Stimulated activated memory B cell treated with anti-CD40 and anti-IgM and Interleukin-4, amounts not matched to agents 10 μg/mL and 1 μg/mL and 100 μg/mL, for 72 hours (primary cell): ENCODE measurements at regions not wholly inside any gene's neighbourhood (a gene's known extent, or its start where the extent isn't known, plus 50 kb on each side); places are given as distances from the start of the nearest gene placed in this dataset.

Source experiments
- ATAC-seq: fragments of 150-1000 bp; cut with Tn5 transposase; 2 replicates; pipeline ENCODE4 v1.10.0; 2021
- H3K27ac Mint-ChIP-seq: one replicate; pipeline ENCODE4 v1.8.0; 2022; ENCODE audit warnings: mild to moderate bottlenecking, mixed read lengths
- H3K27me3 Mint-ChIP-seq: one replicate; pipeline ENCODE4 v1.8.0; 2022; ENCODE audit warnings: mixed read lengths
- H3K36me3 Mint-ChIP-seq: one replicate; pipeline ENCODE4 v1.8.0; 2022; ENCODE audit warnings: mixed read lengths
- H3K4me1 Mint-ChIP-seq: one replicate; pipeline ENCODE4 v1.8.0; 2022; ENCODE audit warnings: mixed read lengths
- H3K4me3 Mint-ChIP-seq: one replicate; pipeline ENCODE4 v1.8.0; 2022; ENCODE audit warnings: mild to moderate bottlenecking, moderate library complexity, mixed read lengths
- H3K9me3 Mint-ChIP-seq: one replicate; pipeline ENCODE4 v1.8.0; 2022; ENCODE audit warnings: mixed read lengths

DNA sequence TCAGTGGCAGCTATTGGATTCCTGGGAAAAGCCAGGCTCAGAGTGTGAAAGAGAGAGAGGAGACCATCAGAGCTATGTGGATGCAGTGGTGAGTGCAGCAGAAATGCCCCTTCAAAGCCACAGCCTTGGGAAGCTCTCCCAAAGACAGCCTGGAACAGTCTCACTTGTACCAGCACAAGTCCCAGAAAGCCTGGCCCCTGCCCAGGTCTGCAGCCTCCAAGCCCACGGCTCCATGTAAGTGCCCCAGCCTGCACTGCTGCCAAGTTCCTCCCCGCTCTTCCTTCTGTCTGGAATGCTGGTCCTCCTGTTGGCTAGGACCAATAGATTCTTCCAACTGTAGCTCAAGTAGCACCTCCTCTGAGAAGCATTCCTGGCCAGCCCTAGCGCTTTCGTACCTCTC lies 539.7 kb downstream of the MIAT start:
- Mint-ChIP-seq H3K4me1 (no peaks in the 10 kb centered on the region), H3K4me3 (no peak overlapping the region), H3K27me3 (peaks cover 7% of the 10 kb centered on the region), H3K36me3 (no peaks in the 10 kb centered on the region), H3K27ac (no peak overlapping the region), H3K9me3 (peaks cover 7% of the 10 kb centered on the region)
- ATAC-seq = no peak

- no peak overlapping the region for H3K27ac Mint-ChIP-seq
- peaks cover 7% of the 10 kb centered on the region for H3K9me3 Mint-ChIP-seq
- H3K36me3 Mint-ChIP-seq = no peaks in the 10 kb centered on the region
- H3K4me1 Mint-ChIP-seq = no peaks in the 10 kb centered on the region
- peaks cover 7% of the 10 kb centered on the region for H3K27me3 Mint-ChIP-seq
- no peak for ATAC-seq
- no peak overlapping the region for H3K4me3 Mint-ChIP-seq
Measured at GRCh38 chr22:27197618-27198017, 540.2 kb downstream of the MIAT start.

DNA sequence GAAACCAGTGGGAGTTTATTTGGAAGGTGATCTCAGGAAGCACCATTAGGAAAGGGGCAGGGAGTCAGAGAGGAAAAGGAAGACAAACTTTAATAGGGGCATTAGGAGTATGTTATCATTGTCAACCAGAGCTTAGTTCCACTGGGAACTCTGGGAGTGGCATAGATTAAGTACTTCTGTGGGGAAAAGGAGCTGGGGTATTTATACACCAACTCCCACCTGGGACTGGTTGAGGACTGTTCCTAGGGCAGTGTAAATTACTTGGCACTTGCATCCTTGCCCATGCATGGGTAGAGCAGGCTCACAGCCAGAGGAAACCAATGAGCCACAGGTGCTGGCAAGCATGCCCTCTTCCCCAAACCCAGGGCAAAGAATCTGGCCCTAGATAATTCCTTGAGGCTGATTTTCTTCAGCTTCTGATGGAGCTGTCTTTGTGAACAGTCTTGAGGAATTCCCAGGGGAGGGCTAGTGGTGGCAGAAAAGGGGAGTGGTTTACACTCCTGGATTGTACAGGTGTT lies 541.2 kb downstream of the MIAT start:
- peaks cover 7% of the 10 kb centered on the region for H3K27me3 Mint-ChIP-seq
- no peaks in the 10 kb centered on the region for H3K4me1 Mint-ChIP-seq
- no peak for ATAC-seq
- peaks cover 7% of the 10 kb centered on the region for H3K9me3 Mint-ChIP-seq
- H3K36me3 Mint-ChIP-seq = no peaks in the 10 kb centered on the region
- no peak overlapping the region for H3K4me3 Mint-ChIP-seq
- no peak overlapping the region for H3K27ac Mint-ChIP-seq

DNA sequence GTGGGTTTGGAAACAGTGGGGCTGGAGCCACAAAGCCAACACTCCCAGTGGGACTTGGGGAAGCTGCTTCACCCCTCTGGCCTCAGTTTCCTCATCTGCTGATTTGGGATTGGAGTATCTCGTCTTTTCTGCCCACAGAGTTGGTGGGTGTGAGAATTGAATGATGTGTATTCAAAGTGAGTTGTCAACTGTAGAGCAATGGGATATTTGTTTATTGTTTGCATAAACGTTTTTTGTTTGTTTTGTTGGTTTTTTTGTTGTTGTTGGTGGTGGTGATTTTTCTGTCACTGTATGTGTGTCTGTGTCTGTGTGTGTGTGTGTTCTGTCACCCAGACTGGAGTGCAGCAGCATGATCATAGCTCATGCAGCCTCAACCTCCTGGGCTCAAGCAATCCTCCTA lies 542.0 kb downstream of the MIAT start:
- no peaks in the 10 kb centered on the region for H3K4me1 Mint-ChIP-seq
- H3K4me3 Mint-ChIP-seq = no peak overlapping the region
- no peak for ATAC-seq
- H3K27ac Mint-ChIP-seq = no peak overlapping the region
- H3K9me3 Mint-ChIP-seq = peaks cover 7% of the 10 kb centered on the region
- H3K27me3 Mint-ChIP-seq = peaks cover 7% of the 10 kb centered on the region
- no peaks in the 10 kb centered on the region for H3K36me3 Mint-ChIP-seq

- Mint-ChIP-seq H3K27me3 (no peaks in the 10 kb centered on the region), H3K9me3 (peaks cover 7% of the 10 kb centered on the region), H3K27ac (no peak overlapping the region), H3K36me3 (no peaks in the 10 kb centered on the region), H3K4me3 (no peak overlapping the region), H3K4me1 (no peaks in the 10 kb centered on the region)
- no peak for ATAC-seq
Measured at GRCh38 chr22:27201276-27201675, 543.9 kb downstream of the MIAT start.

DNA sequence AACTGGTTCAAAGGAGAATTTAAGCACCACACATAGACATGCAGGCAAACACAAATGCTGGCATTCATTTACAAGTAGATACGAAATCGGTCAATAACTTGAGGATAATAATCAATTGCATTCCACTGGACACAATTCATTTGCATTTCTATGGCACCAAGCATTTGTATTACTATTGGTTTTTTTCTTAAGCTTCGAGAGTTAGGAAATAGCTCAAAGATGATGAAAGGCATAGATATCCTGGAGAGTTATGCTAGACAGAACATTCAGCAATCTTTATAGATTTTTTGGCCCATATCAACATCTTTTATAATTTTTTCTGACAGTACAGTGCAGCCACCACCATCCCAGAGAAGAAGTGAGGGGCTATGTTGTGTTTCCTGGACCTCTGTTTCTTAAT lies 544.4 kb downstream of the MIAT start:
- H3K9me3 Mint-ChIP-seq = peaks cover 7% of the 10 kb centered on the region
- H3K4me3 Mint-ChIP-seq = no peak overlapping the region
- no peaks in the 10 kb centered on the region for H3K36me3 Mint-ChIP-seq
- H3K27me3 Mint-ChIP-seq = no peaks in the 10 kb centered on the region
- H3K27ac Mint-ChIP-seq = no peak overlapping the region
- H3K4me1 Mint-ChIP-seq = no peaks in the 10 kb centered on the region
- no peak for ATAC-seq

DNA sequence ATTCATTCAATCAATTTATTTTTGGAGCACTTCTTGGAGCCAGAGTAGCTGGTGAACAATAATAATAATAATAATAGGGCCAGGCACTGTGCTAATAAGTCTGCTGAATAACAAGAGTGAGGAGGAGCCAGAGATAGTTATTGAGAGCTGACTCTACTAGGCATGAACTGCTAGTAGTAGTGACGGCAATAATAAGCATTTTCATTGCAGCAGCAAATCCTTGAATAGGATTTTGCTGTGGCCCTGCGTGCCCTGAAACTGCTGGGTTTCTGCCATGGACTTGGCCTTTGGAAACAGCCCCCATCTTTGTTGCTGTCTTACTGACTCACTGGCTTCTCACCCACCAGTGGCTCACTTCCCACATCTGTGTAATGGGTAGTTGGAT lies 545.9 kb downstream of the MIAT start:
- Mint-ChIP-seq H3K9me3 (no peaks in the 10 kb centered on the region), H3K27ac (no peak overlapping the region), H3K36me3 (no peaks in the 10 kb centered on the region), H3K4me3 (no peak overlapping the region), H3K4me1 (no peaks in the 10 kb centered on the region), H3K27me3 (no peaks in the 10 kb centered on the region)
- no peak for ATAC-seq

DNA sequence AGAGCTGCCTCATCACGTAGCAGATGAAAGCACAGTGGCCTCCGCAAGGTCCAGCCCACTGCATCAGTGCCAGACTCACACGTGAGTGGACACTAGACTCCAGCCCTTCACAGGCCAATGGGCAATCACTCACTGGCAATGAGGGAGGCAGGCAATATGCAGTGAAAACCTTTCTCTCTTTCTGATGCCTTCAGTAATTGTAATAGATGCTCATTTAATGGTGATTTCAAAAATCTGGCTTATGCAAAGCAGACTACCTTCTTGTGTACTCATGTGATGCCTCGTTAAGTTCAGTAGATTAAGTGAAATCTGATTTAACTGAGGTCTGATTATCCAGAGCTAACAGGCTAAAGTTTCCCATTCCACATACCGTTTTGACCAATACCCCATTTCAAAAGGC lies 546.9 kb downstream of the MIAT start:
- ATAC-seq = no peak
- Mint-ChIP-seq H3K4me1 (no peaks in the 10 kb centered on the region), H3K36me3 (no peaks in the 10 kb centered on the region), H3K27ac (no peak overlapping the region), H3K4me3 (no peak overlapping the region), H3K27me3 (peaks cover 2% of the 10 kb centered on the region), H3K9me3 (no peaks in the 10 kb centered on the region)

GRCh38 chr22:27204817-27205216 lies 547.4 kb downstream of the MIAT start:
- no peaks in the 10 kb centered on the region for H3K36me3 Mint-ChIP-seq
- no peak overlapping the region for H3K27ac Mint-ChIP-seq
- H3K4me1 Mint-ChIP-seq = peaks cover 5% of the 10 kb centered on the region

GRCh38 chr22:27205492-27206373 lies 548.3 kb downstream of the MIAT start:
- no peaks in the 10 kb centered on the region for H3K36me3 Mint-ChIP-seq
- ATAC-seq = no peak
- peaks cover 16% of the 10 kb centered on the region for H3K27me3 Mint-ChIP-seq
- peaks cover 6% of the 10 kb centered on the region for H3K4me1 Mint-ChIP-seq
- H3K9me3 Mint-ChIP-seq = no peaks in the 10 kb centered on the region
- H3K27ac Mint-ChIP-seq = no peak overlapping the region
- H3K4me3 Mint-ChIP-seq = no peak overlapping the region

More at GRCh38 chr22:27204817-27205216, 547.4 kb downstream of the MIAT start:
- H3K27me3 Mint-ChIP-seq = peaks cover 7% of the 10 kb centered on the region
- H3K9me3 Mint-ChIP-seq = no peaks in the 10 kb centered on the region
- ATAC-seq = no peak
- no peak overlapping the region for H3K4me3 Mint-ChIP-seq

DNA sequence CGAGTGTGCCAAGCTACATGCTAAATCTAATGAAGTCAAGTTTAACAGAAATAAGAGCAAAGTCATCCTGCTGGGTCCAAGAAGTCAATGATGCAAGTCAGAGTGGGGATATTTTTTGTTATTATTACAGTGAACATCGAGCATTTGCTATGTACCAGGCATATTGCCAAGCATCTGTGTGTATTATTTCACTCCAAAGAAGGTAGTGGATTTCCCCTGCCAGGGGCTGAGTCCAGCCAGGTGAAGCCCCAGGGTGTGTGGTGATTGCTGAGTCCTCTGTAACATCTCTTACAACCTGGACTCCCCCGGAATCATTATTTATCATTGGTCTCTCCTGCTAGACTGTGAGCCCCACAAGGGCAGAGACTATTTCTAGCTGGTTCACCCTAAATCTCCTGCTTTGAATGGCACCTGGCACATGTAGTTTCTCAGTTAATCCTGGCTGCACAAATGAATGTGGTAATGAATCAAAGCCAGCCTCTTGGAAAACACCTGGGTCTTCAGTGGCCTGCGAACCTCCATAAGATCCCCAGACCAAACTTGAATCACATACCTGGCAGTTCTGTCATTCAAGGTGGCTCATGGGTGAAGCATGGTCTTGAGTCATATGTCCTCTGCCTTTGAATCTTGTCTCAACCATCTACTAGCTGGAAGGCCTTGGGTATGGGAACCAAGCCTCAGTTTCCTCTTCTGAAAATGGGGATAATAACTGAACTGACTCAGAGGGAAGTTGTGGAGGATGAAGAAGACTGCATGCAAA lies 549.2 kb downstream of the MIAT start:
- Mint-ChIP-seq H3K36me3 (no peaks in the 10 kb centered on the region), H3K4me1 (peaks cover 6% of the 10 kb centered on the region), H3K4me3 (no peak overlapping the region), H3K9me3 (no peaks in the 10 kb centered on the region), H3K27ac (no peak overlapping the region), H3K27me3 (peaks cover 24% of the 10 kb centered on the region)
- ATAC-seq = no peak

GRCh38 chr22:27207266-27207665 lies 549.9 kb downstream of the MIAT start:
- Mint-ChIP-seq H3K27ac (no peak overlapping the region), H3K4me3 (no peak overlapping the region), H3K27me3 (peaks cover 31% of the 10 kb centered on the region), H3K4me1 (peaks cover 6% of the 10 kb centered on the region), H3K9me3 (no peaks in the 10 kb centered on the region), H3K36me3 (no peaks in the 10 kb centered on the region)
- ATAC-seq = no peak

DNA sequence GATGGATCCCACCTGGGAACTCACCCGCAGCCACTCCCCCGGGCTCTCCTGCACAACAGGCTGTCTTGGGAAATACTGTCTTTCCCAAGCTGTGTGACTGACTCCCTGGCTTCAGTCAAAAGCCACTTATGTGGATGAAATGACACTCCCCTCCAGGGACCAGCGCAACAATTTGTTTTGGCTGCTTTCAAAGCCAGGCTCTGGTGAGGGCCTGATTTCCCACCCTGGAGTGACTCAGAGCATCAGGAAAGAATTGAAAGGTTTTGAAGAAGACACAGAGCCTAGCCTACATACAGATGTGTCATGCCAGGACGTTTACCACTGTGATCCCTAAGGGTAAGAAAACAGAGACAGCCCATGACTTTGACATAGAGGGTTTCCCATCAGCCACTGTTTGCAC lies 550.5 kb downstream of the MIAT start:
- Mint-ChIP-seq H3K9me3 (no peaks in the 10 kb centered on the region), H3K27me3 (peaks cover 36% of the 10 kb centered on the region), H3K4me3 (no peak overlapping the region), H3K36me3 (no peaks in the 10 kb centered on the region), H3K27ac (no peak overlapping the region), H3K4me1 (peaks cover 6% of the 10 kb centered on the region)
- ATAC-seq = no peak

DNA sequence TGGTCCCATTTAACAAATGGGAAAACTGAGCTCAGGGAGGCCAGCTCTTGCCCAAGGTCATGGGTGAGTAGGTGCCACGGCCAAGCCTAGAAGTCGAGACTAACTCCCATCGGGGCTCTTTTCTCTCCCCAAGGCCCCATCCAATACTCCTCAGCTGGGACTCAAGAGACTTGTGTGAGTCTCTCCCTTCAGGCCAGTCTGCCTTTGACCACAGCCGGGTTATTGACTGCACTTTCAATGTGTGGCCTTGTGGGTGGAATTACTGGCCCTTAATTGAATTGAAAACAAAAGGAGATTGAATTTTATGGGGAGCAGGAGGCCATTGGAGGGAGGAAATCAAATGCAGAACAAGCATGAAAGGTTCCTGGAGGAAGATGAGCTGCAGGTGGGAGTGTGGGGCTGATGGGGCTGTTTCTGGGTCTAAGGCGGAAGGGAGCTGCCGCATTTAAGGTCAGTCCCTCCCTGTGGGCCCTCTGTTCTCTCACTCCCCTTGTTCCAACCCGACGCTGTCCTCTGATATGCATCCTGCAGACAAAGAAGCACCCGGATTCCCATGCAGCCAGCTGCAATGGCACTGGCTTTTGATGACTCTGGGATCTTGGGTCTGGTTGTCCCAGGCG lies 552.8 kb downstream of the MIAT start:
- H3K27ac Mint-ChIP-seq = no peak overlapping the region
- no peak overlapping the region for H3K4me3 Mint-ChIP-seq
- peaks cover 2% of the 10 kb centered on the region for H3K9me3 Mint-ChIP-seq
- peaks cover 6% of the 10 kb centered on the region for H3K4me1 Mint-ChIP-seq
- no peaks in the 10 kb centered on the region for H3K36me3 Mint-ChIP-seq
- peaks cover 47% of the 10 kb centered on the region for H3K27me3 Mint-ChIP-seq
- no peak for ATAC-seq

DNA sequence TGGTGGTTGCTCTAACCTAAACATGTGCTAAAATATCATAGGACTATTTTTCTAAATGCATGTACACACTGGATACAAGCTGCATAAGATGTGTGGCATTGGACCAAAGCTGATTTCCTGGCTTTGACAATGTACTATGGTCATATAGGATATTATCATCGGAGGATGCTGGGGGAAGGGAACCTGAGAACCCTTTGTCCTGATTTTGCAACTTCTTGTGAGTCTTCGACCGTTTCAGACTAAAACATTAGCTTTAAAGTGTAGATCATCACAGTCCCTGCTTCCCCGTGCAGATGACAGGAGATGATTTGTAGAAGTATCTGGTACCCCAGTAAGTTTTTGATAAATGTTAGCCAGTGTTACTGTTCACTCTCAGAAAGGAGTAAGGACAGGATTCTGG lies 554.7 kb downstream of the MIAT start:
- H3K36me3 Mint-ChIP-seq = no peaks in the 10 kb centered on the region
- ATAC-seq = no peak
- H3K4me3 Mint-ChIP-seq = no peak overlapping the region
- H3K9me3 Mint-ChIP-seq = peaks cover 2% of the 10 kb centered on the region
- no peak overlapping the region for H3K27ac Mint-ChIP-seq
- peaks cover 6% of the 10 kb centered on the region for H3K4me1 Mint-ChIP-seq
- peaks cover 56% of the 10 kb centered on the region for H3K27me3 Mint-ChIP-seq
